GM21619 (cell line): ENCODE measurements at regions not wholly inside any gene's neighbourhood (a gene's known extent, or its start where the extent isn't known, plus 50 kb on each side); places are given as distances from the start of the nearest gene placed in this dataset.
"Not testable (repeated sequence)": the region's sequence is repeated elsewhere in the genome, so short reads cannot be mapped to it uniquely, and the experiment has no call there.

Experiments
- ATAC-seq: cut with Tn5 transposase; IDR thresholded peaks from one replicate; pipeline ENCODE4 v1.9.1; 2021; ENCODE audit not compliant: unreplicated experiment

DNA sequence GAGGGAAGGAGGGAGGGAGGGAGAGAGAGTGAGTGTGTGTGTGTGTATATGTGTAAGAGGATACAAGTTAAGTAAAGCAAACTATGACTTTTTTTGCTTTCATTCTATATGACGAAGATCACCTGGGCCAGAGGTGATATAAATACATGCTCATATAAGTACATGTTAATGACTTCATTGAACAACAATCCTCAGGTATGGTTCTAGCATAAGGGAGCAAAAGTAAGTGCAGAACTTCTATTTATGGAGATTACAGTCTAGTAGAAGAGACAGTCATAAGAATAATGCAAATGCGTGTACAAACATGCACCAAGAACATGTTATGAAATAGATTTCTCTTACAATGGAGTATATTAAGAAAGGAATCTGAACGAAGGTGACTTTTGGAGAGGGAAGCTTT lies 1804.0 kb downstream of the MAT2B start:
- no peak for ATAC-seq

DNA sequence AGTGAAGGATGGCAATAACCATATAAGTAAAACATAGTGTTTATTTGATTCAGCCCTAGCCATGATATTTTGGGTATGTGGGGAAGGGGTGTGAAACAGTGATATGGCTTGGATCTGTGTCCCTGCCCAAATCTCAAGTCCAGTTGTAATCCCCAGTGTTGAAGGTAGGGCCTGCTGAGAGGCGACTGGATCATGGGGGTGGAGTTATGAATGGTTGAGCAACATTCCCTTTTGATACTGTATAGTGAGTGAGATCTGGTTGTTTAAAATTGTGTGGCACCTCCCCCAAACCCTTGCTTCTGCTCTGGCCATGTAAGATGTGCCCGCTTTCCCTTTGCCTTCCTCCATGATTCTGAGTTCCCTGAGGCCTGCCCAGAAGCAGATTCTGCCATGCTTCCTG lies 1804.6 kb downstream of the MAT2B start:
- ATAC-seq, result no peak

DNA sequence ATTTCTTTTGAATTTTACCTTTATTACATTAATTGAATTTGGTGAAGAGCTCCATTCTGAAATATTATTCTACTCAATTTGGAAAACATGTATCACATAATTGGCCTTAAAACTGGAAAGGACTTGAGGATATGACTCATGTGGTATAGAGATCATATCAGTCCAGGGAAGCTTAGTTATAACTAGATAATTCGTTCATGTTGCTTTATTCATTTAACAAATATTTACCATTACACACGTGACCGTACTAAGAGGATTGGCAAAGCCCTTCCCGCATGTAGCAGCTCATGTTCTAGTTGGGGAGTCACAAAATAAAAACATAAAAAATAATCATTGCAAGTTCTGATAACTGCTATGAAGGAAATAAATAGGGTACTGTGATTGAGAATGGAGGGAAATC lies 1816.5 kb downstream of the MAT2B start:
- ATAC-seq, result no peak

DNA sequence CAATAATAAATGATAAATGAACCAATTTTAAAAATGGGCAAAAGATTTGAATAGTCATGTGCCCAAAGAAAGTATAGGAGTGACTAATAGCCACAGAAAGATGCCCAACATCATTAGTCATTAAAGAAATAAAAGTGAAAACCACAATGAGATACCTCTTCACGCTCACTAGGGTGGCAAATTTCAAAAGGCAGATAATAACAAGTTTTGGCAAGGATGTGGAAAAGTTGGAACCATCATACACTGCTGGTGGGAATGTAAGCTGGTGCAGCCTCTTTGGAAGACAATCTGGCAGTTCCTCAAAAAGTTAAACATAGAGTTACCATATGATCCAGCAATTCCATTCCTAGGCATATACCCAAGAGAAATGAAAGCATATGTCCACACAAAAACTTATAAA lies 1819.8 kb downstream of the MAT2B start:
- no peak for ATAC-seq

DNA sequence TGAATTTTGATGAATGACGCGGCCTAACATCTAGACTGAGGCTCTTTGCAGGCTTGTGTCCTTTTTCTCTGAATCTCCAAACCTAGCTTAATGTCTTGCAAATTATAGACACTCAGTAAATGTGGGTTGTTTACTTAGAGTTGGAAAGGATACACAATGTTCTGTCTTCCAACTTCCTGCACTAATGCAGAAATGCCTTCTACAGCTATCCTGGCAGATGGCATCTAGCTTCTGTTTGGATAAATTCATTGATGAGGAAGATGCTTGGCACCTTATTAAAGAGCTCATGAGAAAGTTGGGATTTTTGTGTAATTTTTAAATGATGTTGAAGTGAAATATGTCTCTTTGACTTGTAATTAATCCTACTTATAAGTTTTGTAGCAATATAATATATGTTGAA lies 1822.2 kb downstream of the MAT2B start:
- ATAC-seq, result no peak

DNA sequence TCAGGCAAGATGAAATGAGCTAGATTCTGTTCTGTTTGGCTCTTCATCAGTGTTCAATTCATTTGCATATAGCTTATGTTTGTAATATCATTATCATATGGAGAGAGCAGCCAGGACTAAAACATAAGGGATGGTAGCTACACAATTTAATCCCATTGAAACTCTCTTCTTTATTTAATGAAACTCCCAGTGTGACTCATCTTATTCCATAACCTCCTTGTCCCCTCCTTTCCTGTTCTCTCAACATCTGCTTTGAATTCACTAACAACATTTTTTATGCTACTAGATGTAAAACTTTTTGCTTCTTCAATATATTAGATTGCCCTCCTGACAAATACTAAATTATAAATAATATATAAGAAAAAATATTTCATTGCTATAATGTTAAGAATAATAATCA lies 1823.4 kb downstream of the MAT2B start:
- ATAC-seq, result no peak

DNA sequence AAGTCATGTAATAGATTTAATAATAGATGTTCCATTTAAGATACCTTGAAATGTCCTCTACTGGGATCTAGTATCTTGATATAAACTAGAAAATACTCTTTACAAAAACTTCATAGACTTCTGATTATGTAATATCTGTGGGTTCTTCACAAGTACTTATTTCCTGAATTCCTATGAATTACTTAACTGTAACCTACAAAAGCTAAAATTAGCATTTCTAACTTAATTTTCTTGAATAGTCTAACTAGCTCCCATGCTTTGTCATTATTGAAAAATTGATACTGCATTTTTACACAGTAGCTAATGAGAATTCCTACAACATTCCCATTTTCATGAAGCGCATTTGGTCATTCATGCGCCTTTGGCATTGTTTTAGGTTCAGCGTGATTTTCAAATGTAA lies 1828.2 kb downstream of the MAT2B start:
- no peak for ATAC-seq

DNA sequence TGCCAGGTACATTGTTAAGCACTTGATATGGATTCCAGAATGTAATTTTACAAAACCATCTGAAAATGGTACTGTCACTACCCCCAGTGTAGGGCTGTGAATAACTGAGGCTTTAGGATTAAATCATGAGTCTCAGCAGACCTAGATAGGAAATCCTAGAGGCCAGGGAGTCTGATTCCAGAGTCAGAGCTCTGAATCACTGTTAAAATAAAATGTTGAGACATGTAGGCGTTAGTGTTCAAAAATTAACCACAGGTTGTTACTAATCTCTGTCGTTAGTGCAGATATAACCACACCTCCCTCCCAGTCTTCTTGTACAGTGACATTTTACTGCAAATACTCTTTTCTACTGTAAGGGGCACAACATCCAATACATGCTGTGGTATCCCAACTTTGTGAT lies 1828.8 kb downstream of the MAT2B start:
- ATAC-seq, result no peak

DNA sequence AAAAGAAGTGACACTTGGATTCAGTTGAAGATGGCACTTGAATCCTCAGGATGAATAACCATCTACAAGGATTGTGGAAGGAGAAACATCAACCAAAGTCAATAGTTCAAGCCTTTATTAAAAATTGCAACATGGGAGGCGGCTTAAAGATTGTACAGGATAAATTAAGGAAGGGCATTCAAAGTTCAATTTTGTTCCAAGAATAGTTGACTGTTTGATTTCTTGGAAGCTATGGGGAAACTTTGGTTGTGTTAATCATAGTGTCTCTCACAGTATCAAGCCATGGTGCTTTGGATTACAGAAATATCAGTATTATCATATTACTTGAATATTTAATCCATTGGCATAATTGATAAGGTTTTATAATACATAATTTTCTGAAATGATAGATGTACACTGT lies 1844.3 kb downstream of the MAT2B start:
- no peak for ATAC-seq

DNA sequence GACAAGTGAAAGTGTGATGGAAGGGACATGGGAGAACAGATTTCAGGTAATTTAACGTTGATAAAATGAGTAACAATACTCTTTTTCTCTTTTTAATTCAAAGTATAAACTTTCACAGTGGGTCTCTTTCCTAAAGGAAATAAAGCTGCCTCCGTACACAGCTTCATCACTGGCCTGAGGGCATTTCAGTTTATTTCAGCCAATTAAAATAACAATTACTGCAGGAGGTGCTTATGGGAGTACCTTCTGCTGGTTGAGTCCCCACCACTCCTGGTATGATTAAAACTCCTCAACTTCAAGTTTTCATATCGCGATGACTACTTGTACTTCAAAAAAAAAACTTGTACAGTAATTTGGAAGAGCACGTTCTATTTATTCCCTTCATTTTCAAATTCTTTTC lies 1845.9 kb downstream of the MAT2B start:
- ATAC-seq, result no peak

DNA sequence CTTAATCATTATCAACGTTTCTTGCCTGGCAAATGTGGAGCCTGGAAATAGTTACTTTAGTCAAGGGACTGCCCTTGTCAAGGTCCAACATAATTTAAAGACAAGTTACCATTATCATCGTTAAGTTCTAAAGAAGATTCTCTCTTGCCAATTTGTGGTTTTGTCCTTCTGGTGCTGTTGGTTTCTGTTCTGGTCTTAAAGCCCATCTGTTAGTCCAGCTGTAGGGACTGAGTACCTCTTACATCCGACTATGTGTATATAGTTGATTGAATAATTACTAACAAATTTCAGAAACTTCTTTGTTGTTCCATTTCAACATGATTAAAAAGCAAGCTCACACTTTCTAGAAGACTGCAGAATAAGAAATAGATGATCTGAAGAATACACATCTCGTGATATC lies 1854.9 kb downstream of the MAT2B start:
- ATAC-seq, result no peak

DNA sequence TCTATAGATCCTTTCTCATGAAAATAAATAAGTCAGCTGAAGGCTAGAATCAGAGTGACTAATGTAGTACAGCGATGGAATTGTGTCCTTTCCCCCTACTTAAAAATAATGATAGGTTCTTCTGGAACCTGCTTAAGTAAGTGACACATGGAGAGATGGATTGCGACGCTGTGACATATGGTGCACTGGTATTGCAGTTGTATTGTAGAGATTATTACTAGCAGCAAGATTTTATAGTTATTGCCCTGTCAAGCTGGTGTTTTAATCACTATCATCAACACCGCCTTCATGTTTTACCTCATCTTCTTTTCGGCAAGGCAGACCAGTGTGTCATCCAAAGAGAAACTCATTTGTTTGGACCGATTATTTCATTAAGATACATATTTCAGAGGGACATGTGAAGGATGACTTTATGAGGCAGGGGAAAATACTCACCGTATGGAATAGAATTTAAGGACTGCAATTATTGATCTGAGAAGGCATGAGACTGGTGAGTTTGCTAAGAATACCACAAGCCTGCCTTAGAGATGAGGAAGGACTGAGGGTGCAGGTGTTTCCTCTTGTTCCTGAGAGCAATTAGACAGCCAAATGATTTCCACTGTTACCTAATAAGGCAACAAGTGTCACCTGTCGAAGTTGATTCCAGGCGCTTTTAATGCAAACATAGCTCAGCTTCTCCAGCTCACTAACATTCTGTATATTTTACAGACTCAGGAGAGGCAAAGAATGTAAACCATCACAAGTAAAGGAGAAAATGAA lies 1855.5 kb downstream of the MAT2B start:
- no peak for ATAC-seq

DNA sequence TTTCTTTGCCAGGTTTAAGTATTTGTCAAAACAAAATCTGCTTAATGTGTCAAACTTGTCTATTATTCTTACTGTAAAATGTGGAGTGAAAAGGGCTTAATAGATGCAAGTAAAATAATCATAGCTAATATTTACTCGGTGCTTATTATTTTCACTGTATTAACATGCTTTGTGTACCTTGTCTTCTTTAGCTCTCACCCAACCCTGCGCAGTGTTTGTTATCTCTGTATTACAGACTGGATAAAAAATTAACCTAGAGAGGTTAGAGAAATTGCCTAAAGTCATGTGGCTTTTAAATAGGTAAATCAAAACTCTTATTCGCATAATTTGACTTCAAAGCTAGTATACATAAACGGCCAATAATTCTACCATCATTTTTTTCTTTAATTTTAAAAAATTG lies 1864.8 kb downstream of the MAT2B start:
- no peak for ATAC-seq

DNA sequence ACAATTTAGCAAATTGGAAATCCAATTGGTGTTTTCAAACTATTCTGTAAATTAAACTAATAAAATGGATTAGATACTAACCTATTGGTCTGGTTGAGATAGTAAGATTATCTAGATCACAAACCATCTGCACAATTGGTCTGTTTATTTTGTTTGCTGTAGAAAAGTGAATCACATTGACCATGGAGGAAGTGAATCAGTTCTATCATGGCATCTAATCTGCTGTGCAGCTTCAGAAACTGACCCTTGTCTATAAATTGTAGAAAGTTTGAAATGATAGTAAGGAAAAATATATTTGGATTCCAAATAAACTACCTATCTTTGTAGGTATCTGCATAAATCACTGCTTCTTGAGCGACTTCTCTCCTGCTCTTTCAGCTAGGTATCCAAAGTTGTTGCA lies 1865.4 kb downstream of the MAT2B start:
- ATAC-seq, result no peak

DNA sequence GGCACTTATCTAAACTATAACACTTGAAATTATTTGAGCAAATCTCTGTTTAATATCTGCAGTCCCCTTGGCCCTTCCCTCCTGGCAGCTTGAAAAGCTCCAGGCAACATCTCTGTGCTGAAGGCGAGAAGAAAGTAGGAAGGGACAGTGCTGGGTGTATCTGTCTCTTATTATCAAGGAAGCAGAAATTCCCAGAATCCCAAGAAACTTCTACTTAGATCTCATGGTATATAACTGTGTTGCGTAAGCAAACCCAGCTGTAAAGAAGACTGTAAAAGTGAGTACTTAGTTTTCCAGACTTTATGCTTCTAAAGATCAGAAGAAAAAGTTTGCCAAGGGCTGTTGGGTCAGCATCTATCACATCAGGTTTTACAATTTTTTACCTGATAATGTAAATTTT lies 1869.8 kb downstream of the MAT2B start:
- no peak for ATAC-seq

DNA sequence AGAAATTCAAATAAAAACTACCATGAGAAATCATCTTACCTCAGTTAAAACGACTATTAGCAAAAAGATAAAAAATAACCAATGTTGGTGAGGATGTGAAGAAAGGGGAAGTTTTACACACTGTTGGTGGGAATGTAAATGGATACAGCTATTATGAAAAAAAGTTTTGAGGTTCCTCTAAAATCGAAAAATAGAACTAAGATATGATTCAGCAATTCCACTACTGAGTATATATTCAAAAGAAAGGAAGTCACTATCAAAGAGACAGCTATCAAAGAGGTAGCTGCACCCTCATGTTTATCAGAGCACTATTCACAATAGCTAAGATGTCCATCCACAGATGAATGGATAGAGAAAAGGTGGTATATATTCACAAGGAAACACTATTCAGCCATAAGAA lies 1888.4 kb downstream of the MAT2B start:
- no peak for ATAC-seq

DNA sequence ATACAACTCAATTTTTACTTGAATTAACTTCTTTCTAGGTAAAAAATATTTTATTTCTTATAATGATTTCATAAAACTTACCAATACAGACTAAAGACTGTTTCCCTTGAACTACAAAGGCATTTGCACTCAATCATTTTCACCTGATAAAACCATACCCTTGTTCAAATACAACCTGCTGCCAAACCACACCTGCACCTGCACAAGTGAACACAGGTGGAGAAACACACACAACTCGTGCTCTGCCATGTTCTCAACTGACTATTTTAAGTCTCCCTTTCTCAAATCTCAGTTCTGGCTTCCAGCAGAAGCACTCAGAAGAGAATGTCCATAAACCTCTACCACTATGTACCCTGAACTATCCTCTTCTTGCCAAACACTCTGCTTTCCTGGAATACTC lies 1892.1 kb downstream of the MAT2B start:
- no peak for ATAC-seq

DNA sequence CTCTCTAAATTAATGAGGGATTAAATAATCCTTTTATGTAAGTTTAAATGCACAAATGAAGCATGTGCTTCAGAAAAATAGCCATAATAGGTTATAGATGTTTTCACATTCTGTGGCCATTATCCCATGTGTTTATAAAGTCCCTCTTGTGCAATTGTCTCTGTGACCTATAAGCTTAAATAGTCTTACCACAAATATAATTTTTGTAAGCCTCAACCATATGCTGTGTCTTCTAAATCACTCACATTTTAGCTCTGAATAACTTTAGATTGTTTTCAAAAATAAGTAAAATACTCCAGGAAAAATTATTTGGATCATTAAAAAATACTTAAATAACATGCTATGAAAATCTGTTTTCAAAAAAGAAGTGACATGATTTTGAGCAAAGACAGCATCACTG lies 1894.7 kb downstream of the MAT2B start:
- no peak for ATAC-seq

DNA sequence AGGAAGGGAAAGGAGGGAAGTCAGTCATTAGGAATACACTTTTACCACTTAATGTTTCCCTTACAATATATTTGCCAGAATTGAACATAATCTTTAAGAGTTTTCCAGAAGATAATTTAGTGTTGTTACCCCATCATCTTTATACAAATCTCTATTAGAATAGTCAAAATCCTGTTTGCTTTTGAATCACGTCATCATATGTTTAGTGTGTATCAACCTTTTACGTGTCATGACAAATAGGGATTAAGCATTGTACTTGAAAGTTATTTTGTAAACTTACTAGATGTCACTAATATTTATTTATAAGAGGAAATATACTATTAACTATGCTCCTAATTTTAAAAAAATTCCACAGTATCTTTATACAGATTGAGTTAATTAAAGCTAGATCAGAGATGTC lies 1899.5 kb downstream of the MAT2B start:
- ATAC-seq, result no peak

DNA sequence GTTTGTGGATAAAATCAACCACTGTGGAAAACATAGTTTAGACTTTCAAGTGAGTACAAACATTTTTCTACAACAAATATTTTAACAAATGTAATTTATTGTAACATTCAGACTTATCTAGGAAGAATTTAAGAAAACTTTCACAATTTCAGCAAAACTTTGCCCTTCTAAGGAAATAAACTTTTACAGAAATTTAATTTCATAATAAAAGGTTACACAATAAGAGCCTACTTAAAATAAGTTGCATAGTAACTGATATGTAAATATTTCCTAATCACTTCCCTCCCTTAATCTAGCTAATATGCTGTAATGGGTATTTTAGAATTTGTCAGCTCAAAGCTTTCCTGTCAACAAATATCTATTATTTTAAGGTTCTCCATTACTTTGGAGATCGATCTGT lies 1899.9 kb downstream of the MAT2B start:
- ATAC-seq, result no peak

DNA sequence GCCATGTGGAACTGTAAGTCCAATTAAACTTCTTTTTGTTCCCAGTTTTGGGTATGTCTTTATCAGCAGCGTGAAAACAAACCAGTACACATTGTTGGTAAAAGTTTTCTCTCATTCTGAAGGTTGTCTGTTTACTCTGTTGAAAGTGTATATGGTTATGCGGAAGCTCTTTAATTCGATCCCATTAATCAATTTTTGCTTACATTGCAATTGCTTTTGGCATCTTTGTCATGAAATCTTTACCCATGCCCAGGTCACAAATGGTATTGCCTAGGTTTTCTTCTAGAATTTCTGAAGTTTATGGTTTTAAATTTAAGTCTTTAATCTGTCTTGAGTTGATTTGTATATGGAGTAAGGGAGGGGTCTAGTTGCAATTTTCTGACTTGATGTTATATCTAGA lies 1901.9 kb downstream of the MAT2B start:
- ATAC-seq, result no peak

DNA sequence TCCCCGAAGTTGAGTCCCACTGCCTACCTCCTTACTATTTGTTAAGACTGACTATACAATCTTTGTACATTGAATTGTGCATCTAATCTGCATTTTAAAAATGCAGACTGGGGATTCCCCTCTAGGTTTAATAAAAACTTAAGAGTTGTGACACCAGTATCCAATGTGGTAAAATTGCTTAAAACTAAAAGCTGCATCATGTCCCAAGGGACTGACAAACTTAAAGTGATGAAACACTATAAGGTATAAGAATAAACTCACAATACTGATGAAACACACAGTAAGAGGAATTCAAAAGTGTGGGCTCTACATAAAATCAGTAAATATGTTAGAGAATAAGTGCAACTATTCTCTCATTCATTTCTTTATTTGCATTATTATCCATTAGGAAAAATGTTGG lies 1905.1 kb downstream of the MAT2B start:
- ATAC-seq, result no peak

DNA sequence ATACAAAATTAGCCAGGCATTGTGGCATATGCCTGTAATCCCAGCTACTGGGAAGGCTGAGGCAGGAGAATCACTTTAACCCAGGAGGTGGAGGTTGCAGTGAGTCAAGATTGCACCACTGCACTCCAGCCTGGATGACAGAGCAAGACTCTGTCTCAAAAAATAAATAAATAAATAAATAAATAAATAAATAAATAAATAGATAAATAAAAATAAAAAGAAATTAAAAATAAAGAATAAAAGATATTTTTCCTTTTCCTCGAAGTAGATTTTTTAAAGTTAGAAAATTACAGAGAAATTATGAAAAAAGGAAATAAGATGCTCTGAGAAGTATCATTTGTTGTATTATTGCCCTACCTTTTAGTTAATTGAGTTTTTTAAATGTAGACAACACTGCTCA lies 1906.1 kb downstream of the MAT2B start:
- ATAC-seq, result not testable (repeated sequence)

DNA sequence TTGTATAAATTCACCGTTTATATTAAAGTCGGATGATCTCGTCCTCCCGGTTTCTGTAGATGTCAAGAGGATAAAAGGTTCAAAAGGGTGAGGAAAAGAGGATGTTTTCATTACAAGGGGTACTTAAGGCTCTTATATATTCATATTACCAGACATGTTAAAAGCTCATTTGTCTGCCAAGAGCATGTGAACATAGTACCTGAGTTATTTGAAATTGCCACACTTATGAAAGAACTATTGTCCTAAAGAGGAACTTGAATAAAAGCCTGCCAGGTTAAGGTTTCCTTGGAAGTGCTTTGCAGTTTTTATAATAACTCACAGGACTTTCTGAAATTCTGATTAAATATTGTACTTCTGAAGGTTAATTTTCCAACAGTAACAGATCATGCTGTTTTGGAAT lies 1915.1 kb downstream of the MAT2B start:
- ATAC-seq, result no peak
